ENCODE measurements at regions not wholly inside any gene's neighbourhood (a gene's known extent, or its start where the extent isn't known, plus 50 kb on each side); places are given as distances from the start of the nearest gene placed in this dataset.

DNA sequence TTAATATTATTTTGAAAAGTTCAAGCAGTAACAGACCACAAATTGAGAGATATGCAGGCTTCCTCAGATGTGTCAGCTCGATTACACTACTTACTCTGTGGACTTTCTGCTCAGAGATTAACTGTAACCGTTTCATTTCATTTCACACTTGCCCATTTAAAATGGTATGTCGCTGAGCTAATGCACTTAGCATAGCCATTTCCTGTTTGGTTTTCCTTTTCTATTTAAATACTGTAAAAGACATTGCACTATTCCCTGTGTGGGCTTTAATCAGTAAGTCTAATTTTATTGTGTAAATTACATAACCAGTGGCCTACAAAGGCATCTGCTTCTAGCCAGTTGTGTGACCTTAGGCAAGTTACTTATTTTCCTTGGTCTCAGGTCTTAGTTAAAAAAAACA, 237.6 kb downstream of the LACC1 start:
- Mint-ChIP-seq H3K4me3 (no peak overlapping the region), H3K27me3 (ENCODE audit: low read depth, poor library complexity) (no peaks in the 10 kb centered on the region), H3K9me3 (no peaks in the 10 kb centered on the region), H3K36me3 (ENCODE audit: low read depth) (no peaks in the 10 kb centered on the region), H3K4me1 (peaks cover 35% of the 10 kb centered on the region), H3K27ac (no peak overlapping the region)
- TF ChIP-seq, protein P1, sequence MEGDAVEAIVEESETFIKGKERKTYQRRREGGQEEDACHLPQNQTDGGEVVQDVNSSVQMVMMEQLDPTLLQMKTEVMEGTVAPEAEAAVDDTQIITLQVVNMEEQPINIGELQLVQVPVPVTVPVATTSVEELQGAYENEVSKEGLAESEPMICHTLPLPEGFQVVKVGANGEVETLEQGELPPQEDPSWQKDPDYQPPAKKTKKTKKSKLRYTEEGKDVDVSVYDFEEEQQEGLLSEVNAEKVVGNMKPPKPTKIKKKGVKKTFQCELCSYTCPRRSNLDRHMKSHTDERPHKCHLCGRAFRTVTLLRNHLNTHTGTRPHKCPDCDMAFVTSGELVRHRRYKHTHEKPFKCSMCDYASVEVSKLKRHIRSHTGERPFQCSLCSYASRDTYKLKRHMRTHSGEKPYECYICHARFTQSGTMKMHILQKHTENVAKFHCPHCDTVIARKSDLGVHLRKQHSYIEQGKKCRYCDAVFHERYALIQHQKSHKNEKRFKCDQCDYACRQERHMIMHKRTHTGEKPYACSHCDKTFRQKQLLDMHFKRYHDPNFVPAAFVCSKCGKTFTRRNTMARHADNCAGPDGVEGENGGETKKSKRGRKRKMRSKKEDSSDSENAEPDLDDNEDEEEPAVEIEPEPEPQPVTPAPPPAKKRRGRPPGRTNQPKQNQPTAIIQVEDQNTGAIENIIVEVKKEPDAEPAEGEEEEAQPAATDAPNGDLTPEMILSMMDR (IDR thresholded peaks at IDR 0.05), result no peak
- no peak for DNase-seq

- peaks cover 32% of the 10 kb centered on the region for H3K4me1 Mint-ChIP-seq
- H3K9me3 Mint-ChIP-seq, result no peaks in the 10 kb centered on the region
- H3K27ac Mint-ChIP-seq, result no peak overlapping the region
- H3K4me3 Mint-ChIP-seq, result no peak overlapping the region
- H3K36me3 Mint-ChIP-seq (ENCODE audit: low read depth), result no peaks in the 10 kb centered on the region
- TF ChIP-seq, protein P1 (IDR thresholded peaks at IDR 0.05), result no peak
- no peak for DNase-seq
- no peaks in the 10 kb centered on the region for H3K27me3 Mint-ChIP-seq (ENCODE audit: low read depth, poor library complexity)
Measured at GRCh38 chr13:44117816-44118215, 238.1 kb downstream of the LACC1 start.

- no peak overlapping the region for H3K27ac Mint-ChIP-seq
- H3K9me3 Mint-ChIP-seq, result peaks cover 9% of the 10 kb centered on the region
- H3K4me1 Mint-ChIP-seq, result peaks cover 29% of the 10 kb centered on the region
- no peaks in the 10 kb centered on the region for H3K27me3 Mint-ChIP-seq (ENCODE audit: low read depth, poor library complexity)
- no peak overlapping the region for H3K4me3 Mint-ChIP-seq
- H3K36me3 Mint-ChIP-seq (ENCODE audit: low read depth), result peaks cover 8% of the 10 kb centered on the region
- TF ChIP-seq, protein P1 (IDR thresholded peaks at IDR 0.05), result no peak
- DNase-seq, result no peak
Measured at GRCh38 chr13:44118881-44119280, 239.2 kb downstream of the LACC1 start.

GRCh38 chr13:44120043-44120442, 240.3 kb downstream of the LACC1 start:
- no peak overlapping the region for H3K4me3 Mint-ChIP-seq
- DNase-seq, result no peak
- no peaks in the 10 kb centered on the region for H3K27me3 Mint-ChIP-seq (ENCODE audit: low read depth, poor library complexity)
- peaks cover 19% of the 10 kb centered on the region for H3K9me3 Mint-ChIP-seq
- TF ChIP-seq, protein P1 (IDR thresholded peaks at IDR 0.05), result no peak
- H3K27ac Mint-ChIP-seq, result no peak overlapping the region
- H3K4me1 Mint-ChIP-seq, result peaks cover 25% of the 10 kb centered on the region
- H3K36me3 Mint-ChIP-seq (ENCODE audit: low read depth), result peaks cover 13% of the 10 kb centered on the region

GRCh38 chr13:44120849-44121755, 241.4 kb downstream of the LACC1 start:
- H3K27ac Mint-ChIP-seq, result no peak overlapping the region
- peaks cover 13% of the 10 kb centered on the region for H3K36me3 Mint-ChIP-seq (ENCODE audit: low read depth)
- peaks cover 14% of the 10 kb centered on the region for H3K4me1 Mint-ChIP-seq
- DNase-seq, result no peak
- no peaks in the 10 kb centered on the region for H3K27me3 Mint-ChIP-seq (ENCODE audit: low read depth, poor library complexity)
- peaks cover 19% of the 10 kb centered on the region for H3K9me3 Mint-ChIP-seq
- H3K4me3 Mint-ChIP-seq, result no peak overlapping the region
- TF ChIP-seq, protein P1 (IDR thresholded peaks at IDR 0.05), result no peak

- H3K9me3 Mint-ChIP-seq, result peaks cover 19% of the 10 kb centered on the region
- H3K4me1 Mint-ChIP-seq, result no peaks in the 10 kb centered on the region
- H3K27ac Mint-ChIP-seq, result no peak overlapping the region
- H3K36me3 Mint-ChIP-seq (ENCODE audit: low read depth), result peaks cover 13% of the 10 kb centered on the region
- TF ChIP-seq, protein P1 (IDR thresholded peaks at IDR 0.05), result no peak
- peaks cover 7% of the 10 kb centered on the region for H3K27me3 Mint-ChIP-seq (ENCODE audit: low read depth, poor library complexity)
- no peak overlapping the region for H3K4me3 Mint-ChIP-seq
- DNase-seq, result no peak
Measured at GRCh38 chr13:44124352-44124751, 244.6 kb downstream of the LACC1 start.
